Effector memory CD4-positive, alpha-beta T cell (primary cell): ENCODE measurements at regions not wholly inside any gene's neighbourhood (a gene's known extent, or its start where the extent isn't known, plus 50 kb on each side); places are given as distances from the start of the nearest gene placed in this dataset.
"Not testable (repeated sequence)": the region's sequence is repeated elsewhere in the genome, so short reads cannot be mapped to it uniquely, and the experiment has no call there.

Experiments used
- DNase-seq, 3 donors: peaks; one replicate each; pipeline ENCODE4 v3.0.0-alpha.2; 2020
- H3K27ac ChIP-seq: 2 replicates; pipeline ENCODE4 v1.7.0; 2013; ENCODE audit warnings: mild to moderate bottlenecking, low read length, moderate library complexity; ENCODE audit not compliant: insufficient read depth, poor library complexity, severe bottlenecking
- H3K27me3 ChIP-seq: replicated peaks from 2 replicates; pipeline ENCODE4 v1.7.0; 2013; ENCODE audit warnings: mild to moderate bottlenecking, low read length; ENCODE audit not compliant: insufficient read depth, control insufficient read depth, poor library complexity, severe bottlenecking
- H3K36me3 ChIP-seq: 2 replicates; pipeline ENCODE4 v1.7.0; 2013; ENCODE audit warnings: mild to moderate bottlenecking, low read length, moderate library complexity; ENCODE audit not compliant: control insufficient read depth, insufficient read depth
- H3K4me1 ChIP-seq: 2 replicates; pipeline ENCODE4 v1.7.0; 2013; ENCODE audit warnings: low read length, mild to moderate bottlenecking; ENCODE audit not compliant: control insufficient read depth, insufficient read depth, poor library complexity, severe bottlenecking
- H3K4me3 ChIP-seq: 2 replicates; pipeline ENCODE4 v1.7.0; 2013; ENCODE audit warnings: low read length, low read depth, mild to moderate bottlenecking; ENCODE audit not compliant: insufficient read depth, poor library complexity, severe bottlenecking
- H3K9me3 ChIP-seq: 2 replicates; pipeline ENCODE4 v1.7.0; 2013; ENCODE audit warnings: mild to moderate bottlenecking, low read length, moderate library complexity; ENCODE audit not compliant: control insufficient read depth

GRCh38 chr20:29427201-29428060, 1830.0 kb upstream of the DEFB115 start:
- Histone ChIP-seq H3K27me3 (no peaks in the 10 kb centered on the region), H3K4me1 (no peaks in the 10 kb centered on the region), H3K4me3 (no peak overlapping the region), H3K36me3 (no peaks in the 10 kb centered on the region), H3K9me3 (no peaks in the 10 kb centered on the region), H3K27ac (no peak overlapping the region)
- DNase-seq: no peak

- Histone ChIP-seq H3K36me3 (no peaks in the 10 kb centered on the region), H3K27me3 (no peaks in the 10 kb centered on the region), H3K4me3 (no peak overlapping the region), H3K9me3 (no peaks in the 10 kb centered on the region), H3K4me1 (no peaks in the 10 kb centered on the region), H3K27ac (no peak overlapping the region)
- DNase-seq: no peak
These were observed 1826.9 kb upstream of the DEFB115 start for GRCh38 chr20:29430531-29430930.

- not testable (repeated sequence) for H3K4me1 ChIP-seq, H3K36me3 ChIP-seq, H3K27ac ChIP-seq, H3K9me3 ChIP-seq, DNase-seq, H3K27me3 ChIP-seq, H3K4me3 ChIP-seq
These were observed 1816.7 kb upstream of the DEFB115 start for GRCh38 chr20:29440721-29441120.

- H3K9me3 ChIP-seq, H3K4me1 ChIP-seq, H3K27me3 ChIP-seq, DNase-seq, H3K4me3 ChIP-seq, H3K36me3 ChIP-seq, H3K27ac ChIP-seq: not testable (repeated sequence)
These were observed 1814.2 kb upstream of the DEFB115 start for GRCh38 chr20:29443206-29443781.

- no peak for DNase-seq
- no peak overlapping the region for H3K27ac ChIP-seq
- H3K36me3 ChIP-seq: no peaks in the 10 kb centered on the region
- peaks cover 4% of the 10 kb centered on the region for H3K4me1 ChIP-seq
- H3K27me3 ChIP-seq: no peaks in the 10 kb centered on the region
- no peaks in the 10 kb centered on the region for H3K9me3 ChIP-seq
- no peak overlapping the region for H3K4me3 ChIP-seq
These were observed 1813.6 kb upstream of the DEFB115 start for GRCh38 chr20:29443819-29444218.

GRCh38 chr20:29445050-29445907, 1812.2 kb upstream of the DEFB115 start:
- peak in 1 of 3 donors; percentile 4 for DNase-seq
- H3K9me3 ChIP-seq, H3K36me3 ChIP-seq, H3K27me3 ChIP-seq, H3K4me1 ChIP-seq, H3K4me3 ChIP-seq, H3K27ac ChIP-seq: not testable (repeated sequence)

- not testable (repeated sequence) for H3K4me3 ChIP-seq, H3K36me3 ChIP-seq, H3K9me3 ChIP-seq, DNase-seq, H3K27ac ChIP-seq, H3K4me1 ChIP-seq, H3K27me3 ChIP-seq
These were observed 1809.7 kb upstream of the DEFB115 start for GRCh38 chr20:29447517-29448484.

- Histone ChIP-seq H3K27ac (no peak overlapping the region), H3K36me3 (no peaks in the 10 kb centered on the region), H3K4me1 (no peaks in the 10 kb centered on the region), H3K9me3 (no peaks in the 10 kb centered on the region), H3K27me3 (no peaks in the 10 kb centered on the region), H3K4me3 (no peak overlapping the region)
- DNase-seq: no peak
These were observed 1808.5 kb upstream of the DEFB115 start for GRCh38 chr20:29448806-29449470.

GRCh38 chr20:29452186-29452585, 1805.3 kb upstream of the DEFB115 start:
- no peak for DNase-seq
- no peak overlapping the region for H3K4me3 ChIP-seq
- no peaks in the 10 kb centered on the region for H3K4me1 ChIP-seq
- H3K36me3 ChIP-seq: no peaks in the 10 kb centered on the region
- no peaks in the 10 kb centered on the region for H3K27me3 ChIP-seq
- no peaks in the 10 kb centered on the region for H3K9me3 ChIP-seq
- no peak overlapping the region for H3K27ac ChIP-seq
